ENCODE measurements at regions not wholly inside any gene's neighbourhood (a gene's known extent, or its start where the extent isn't known, plus 50 kb on each side); places are given as distances from the start of the nearest gene placed in this dataset.
"Not testable (repeated sequence)": the region's sequence is repeated elsewhere in the genome, so short reads cannot be mapped to it uniquely, and the experiment has no call there.

GRCh38 chr14:101294136-101294535 is 267.2 kb upstream of the DIO3 start:
- DNase-seq: no peak

DNA sequence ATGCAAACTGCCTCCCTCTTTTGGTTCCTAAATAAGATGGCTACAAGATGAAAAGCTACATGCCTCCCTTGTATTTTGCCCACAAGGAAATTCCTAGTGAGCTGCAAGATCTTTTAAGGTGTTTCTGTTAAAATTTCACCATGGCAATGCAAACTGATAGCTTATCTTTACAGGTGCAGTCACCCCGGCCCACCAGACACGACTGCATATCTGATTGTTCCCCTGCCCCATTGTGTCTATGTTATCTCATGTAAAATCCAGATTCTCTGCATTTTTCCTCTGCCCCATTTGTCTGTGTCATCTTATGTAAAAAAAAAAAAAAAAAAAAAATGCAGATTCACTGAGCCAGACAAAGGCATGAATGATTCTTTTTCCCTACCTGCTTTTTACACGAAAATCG is 261.5 kb upstream of the DIO3 start:
- DNase-seq: not testable (repeated sequence)

DNA sequence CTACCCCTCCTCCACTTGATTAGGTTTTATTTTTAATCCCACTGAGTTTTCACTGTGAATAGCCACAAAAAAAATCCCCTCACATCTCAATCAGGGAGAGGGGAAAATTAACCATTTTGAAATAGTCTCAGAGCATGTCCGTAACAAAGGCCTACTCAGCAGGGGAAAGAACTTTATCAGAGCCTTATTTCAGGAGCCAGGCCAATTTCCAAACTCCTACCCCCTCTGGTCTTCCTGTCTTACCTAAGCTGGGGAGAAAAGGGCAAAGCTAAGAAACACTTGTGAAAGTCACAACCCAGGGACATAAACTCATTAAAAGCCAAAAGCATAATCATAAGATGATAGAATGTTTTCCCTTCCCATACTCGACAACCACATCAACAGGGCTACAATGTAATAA is 260.3 kb upstream of the DIO3 start:
- DNase-seq: no peak

- DNase-seq: not testable (repeated sequence)
Measured at GRCh38 chr14:101307162-101307561, 254.1 kb upstream of the DIO3 start.

GRCh38 chr14:101311186-101311585 is 250.1 kb upstream of the DIO3 start:
- DNase-seq: not testable (repeated sequence)

GRCh38 chr14:101313268-101313667 is 248.0 kb upstream of the DIO3 start:
- no peak for DNase-seq

DNA sequence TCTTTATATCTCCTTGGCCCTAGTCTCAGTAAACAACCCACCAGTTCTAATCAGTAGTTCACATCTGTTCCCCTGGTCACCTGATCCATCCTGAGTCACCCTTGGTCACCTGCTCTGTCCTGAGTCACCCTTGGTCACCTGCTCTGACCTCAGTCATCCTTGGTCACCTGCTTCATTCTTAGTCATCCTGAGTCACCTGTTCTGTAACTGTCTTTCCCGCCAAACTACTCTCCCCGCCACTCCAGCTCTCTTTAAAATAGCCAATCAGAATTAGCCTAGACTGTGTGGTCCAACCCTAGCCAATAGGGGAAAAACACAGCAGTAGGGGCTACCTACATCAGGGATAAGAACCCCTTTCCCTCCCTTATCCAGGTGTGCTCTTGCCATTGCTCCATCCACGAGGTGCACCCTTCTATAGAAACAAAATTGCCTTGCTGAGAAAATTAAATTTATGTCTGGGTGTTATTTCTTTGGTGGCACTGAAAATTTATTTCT is 245.4 kb upstream of the DIO3 start:
- no peak for DNase-seq

GRCh38 chr14:101318271-101318670 is 243.0 kb upstream of the DIO3 start:
- DNase-seq: no peak

DNA sequence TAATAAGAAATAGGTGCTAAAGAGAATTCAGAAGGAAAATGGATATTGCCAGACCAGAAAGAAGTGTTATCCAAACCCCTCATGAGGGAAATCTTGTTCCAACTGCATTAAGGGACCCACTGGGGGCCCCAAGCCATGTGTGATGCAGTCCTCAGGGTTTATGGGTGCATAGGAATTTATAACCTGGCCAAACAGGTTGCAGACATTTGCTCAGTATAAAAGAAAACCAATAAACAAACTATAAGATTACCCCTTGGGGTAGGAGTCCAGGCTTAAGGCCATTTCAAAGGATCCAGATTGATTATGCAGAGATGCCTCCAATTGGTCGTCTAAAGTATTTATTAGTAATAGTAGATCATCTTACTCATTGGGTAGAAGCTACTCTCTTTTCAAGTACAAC is 240.9 kb upstream of the DIO3 start:
- DNase-seq: no peak

GRCh38 chr14:101322223-101322622 is 239.1 kb upstream of the DIO3 start:
- DNase-seq: no peak

DNA sequence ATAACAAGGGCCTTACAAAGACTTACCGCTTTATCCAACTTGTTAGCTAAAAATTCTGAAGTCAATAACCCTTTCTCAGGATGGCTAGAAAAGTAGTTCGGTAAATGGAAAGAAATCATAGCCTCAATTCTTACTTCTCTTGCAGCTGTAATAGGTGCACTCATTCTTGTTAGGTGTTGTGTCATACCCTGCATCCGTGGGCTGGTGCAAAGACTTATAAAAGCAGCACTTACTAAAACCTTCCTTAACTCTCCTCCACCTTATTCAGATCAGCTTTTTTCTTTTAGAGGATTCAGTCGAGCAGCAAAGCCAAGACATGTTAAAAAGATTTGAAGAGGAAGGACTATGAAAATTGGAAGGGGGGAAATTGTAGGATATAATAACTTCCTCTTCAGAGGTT is 238.2 kb upstream of the DIO3 start:
- DNase-seq: no peak

DNA sequence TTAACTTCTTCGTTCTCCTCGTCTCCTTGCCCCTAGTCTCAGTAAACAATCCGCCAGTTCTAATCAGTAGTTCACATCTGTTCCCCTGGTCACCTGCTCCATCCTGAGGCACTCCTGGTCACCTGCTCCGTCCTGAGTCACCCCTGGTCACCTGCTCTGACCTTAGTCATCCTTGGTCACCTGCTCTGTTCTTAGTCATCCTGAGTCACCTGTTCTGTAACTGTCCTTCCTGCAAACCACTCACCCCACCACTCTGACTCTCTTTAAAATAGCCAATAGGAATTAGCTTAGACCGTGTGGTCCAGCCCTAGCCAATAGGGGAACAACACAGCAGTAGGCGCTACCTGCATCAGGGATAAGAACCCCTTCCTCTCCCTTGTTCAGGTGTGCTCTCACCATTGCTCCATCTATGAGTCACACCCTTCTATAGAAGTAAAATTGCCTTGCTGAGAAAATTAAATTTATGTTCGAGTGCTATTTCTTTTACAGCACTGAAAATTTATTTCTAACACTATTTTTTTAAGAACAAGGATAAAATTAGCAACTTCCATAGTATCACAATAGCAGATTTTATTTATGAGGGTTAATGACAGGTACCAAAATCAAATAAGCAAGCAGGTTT is 237.6 kb upstream of the DIO3 start:
- not testable (repeated sequence) for DNase-seq

- DNase-seq: no peak
Measured at GRCh38 chr14:101325319-101325718, 236.0 kb upstream of the DIO3 start.

GRCh38 chr14:101328412-101329028 is 232.8 kb upstream of the DIO3 start:
- DNase-seq: no peak

DNA sequence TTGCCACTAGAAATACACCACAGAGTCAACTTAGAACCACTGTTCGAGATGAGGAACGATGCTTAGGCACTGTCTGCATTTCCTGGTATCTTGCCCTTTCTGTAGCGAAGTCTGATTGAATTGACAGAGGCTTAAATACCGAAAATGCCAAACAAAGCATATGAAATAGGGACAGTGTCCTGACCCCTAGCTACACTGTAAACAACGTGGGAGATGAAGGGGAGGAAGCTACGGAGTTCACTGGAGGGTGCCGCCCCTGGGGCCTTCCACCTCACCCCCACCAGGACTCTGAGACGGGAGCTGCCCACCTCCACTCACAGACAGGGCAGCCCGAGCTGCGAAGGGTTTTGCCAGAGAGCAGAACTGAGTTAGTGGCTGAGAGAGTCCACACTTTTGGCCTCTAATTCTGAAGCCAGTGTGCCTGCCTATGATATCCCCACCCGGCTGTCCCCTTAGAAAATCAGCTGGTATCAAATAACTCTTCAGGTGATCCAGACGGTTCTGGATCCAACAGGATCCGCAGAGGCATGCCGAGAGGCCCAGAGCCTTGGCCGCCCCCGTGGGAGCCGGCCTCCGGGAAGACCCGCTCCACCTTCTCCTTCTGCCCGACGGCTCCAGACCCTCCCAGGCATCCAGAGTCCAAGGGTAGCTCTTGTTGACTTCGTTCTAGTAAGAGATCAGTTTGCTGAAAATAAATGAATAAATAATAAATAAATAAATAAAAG is 230.7 kb upstream of the DIO3 start:
- DNase-seq: no peak

- DNase-seq: no peak
Measured at GRCh38 chr14:101331141-101331525, 230.2 kb upstream of the DIO3 start.

- no peak for DNase-seq
Measured at GRCh38 chr14:101331661-101332169, 229.6 kb upstream of the DIO3 start.

DNA sequence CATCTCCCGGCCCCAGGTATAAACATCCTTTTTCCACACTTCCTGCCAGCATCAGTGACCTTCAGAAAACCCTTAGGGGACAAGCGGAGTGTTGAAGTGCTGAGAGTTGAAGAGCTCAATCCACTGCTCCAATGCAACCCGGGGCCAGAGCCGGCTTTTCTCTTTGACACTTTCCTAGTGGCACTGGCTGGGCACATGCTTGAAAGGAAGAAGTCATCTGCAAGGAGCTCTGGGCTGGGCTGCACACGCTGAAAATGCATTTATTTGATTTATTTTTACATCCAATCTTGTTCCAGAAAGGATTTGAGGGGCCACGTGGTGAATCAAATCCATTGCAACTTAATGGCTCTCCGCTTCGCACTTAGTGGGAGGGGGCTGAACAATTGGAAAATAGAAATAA is 229.0 kb upstream of the DIO3 start:
- DNase-seq: no peak

- DNase-seq: no peak
Measured at GRCh38 chr14:101333335-101334280, 227.7 kb upstream of the DIO3 start.

DNA sequence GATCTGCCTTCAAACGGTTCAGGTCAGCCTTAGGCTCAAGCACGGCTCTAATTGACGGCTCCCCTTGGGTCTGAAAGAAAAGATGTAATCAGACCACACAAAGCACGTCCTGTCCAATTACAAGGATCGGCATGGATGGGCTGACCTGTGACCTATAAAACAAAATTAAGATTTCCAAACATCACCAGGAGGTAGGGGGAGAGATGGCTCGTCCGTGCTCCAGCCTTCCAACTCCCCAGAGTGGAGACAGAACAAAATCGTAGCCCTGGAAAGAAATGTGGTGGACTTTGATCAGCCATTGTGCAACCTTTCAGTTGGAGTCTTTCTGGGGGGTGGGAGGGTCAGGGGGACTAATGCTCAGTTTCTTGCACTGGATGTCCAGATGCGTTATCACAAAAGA is 226.6 kb upstream of the DIO3 start:
- DNase-seq: no peak

DNA sequence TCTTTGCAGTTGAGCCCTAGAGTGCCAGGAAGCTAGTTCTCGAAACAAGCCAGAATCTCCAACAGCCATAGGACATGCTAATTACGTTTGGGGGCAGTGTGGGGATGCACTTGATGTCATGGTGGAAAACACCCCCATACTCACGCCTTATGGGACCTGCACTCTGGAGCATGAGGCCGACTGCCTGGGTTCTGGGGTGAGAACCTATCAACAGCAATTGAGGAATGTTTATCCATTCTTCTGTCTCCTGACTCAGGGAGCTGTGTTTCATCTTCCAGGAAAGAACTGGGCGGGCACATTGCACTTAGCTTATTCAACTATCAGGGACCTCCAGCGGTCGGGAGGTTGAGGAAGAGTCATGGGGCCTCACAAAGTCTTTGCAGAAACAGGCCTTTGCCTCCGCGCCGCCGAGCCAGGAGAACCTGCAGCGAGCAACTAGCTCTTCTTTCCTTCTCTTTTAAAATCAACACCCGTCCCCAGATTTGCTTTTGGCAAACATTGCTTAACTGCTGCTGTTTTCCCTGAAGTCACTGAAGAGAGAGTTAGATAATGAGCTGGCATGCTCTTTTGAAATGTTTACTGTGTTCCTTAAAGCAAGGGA is 226.1 kb upstream of the DIO3 start:
- DNase-seq: no peak

DNA sequence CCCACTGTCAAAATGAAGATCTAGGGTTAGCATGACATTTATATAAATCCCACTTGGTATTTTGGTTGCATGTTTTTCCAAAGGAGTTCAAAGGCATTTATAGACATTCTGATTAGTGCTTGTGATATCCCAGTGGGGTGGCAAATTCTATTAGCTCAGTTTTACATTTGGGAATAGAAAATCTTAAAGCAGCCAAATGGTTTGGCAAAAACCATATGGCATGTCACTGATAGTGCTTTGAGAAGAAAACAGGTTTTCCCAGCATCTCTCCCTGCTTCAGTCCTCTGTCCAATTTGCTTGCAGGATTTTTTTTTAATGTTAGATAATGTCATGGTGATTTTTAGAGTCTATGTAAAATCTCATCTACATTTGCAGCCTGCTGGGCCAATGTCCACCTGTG is 225.1 kb upstream of the DIO3 start:
- no peak for DNase-seq
